Mucosa of descending colon (tissue), 3 donors: ENCODE measurements at regions not wholly inside any gene's neighbourhood (a gene's known extent, or its start where the extent isn't known, plus 50 kb on each side); places are given as distances from the start of the nearest gene placed in this dataset.

Experiments
- ATAC-seq: fragments of 200-7000 bp; cut with Tn5 transposase; one replicate; pipeline ENCODE4 v1.9.1; 2020; ENCODE audit warnings: mild to moderate bottlenecking, moderate library complexity
- DNase-seq, 3 donors: peaks; one replicate each; pipeline ENCODE4 v3.0.0-alpha.2; 2020
- H3K36me3 ChIP-seq: fragments of 200-600 bp; one replicate; pipeline ENCODE4 v1.8.0; 2021; ENCODE audit warnings: low read depth, mild to moderate bottlenecking
- H3K4me1 ChIP-seq: fragments of 200-600 bp; one replicate; pipeline ENCODE4 v1.8.0; 2021; ENCODE audit warnings: low read depth, mild to moderate bottlenecking
- H3K4me3 ChIP-seq: fragments of 200-600 bp; one replicate; pipeline ENCODE4 v1.8.0; 2021; ENCODE audit warnings: mild to moderate bottlenecking
- H3K9me3 ChIP-seq: fragments of 200-600 bp; one replicate; pipeline ENCODE4 v1.8.0; 2021; ENCODE audit warnings: mild to moderate bottlenecking
- CTCF ChIP-seq: fragments of 200-600 bp; IDR thresholded peaks from one replicate; pipeline ENCODE4 v1.8.0; 2022; ENCODE audit warnings: antibody characterized with exemption, mild to moderate bottlenecking
- intact Hi-C, 2 donors: fragments of 100-400 bp; cut with DNase I in 1 of 2; cut with micrococcal nuclease in 1 of 2; formaldehyde crosslinking; loops; one replicate each; pipeline versions ENCODE4 v1.11.0 to v1.11.1; 2022; cut with DNase I, micrococcal nuclease
- donor health status: DM: no; HTN: no; CAD: no; lungs with moderate emphysema.
- donor health status: DM: no; HTN: no; CAD: no.
- donor health status: DM: no; HTN: yes; CAD: no.

- no peak for TF ChIP-seq CTCF
- ATAC-seq (no peak), DNase-seq (no peak)
- intact Hi-C loops = no loop called here
- H3K4me1 ChIP-seq = no peaks in the 10 kb centered on the region
- no peaks in the 10 kb centered on the region for H3K36me3 ChIP-seq
- no peaks in the 10 kb centered on the region for H3K9me3 ChIP-seq
- no peak overlapping the region for H3K4me3 ChIP-seq
Observed at GRCh38 chr19:27935669-27936068, 1277.3 kb downstream of the UQCRFS1 start.

DNA sequence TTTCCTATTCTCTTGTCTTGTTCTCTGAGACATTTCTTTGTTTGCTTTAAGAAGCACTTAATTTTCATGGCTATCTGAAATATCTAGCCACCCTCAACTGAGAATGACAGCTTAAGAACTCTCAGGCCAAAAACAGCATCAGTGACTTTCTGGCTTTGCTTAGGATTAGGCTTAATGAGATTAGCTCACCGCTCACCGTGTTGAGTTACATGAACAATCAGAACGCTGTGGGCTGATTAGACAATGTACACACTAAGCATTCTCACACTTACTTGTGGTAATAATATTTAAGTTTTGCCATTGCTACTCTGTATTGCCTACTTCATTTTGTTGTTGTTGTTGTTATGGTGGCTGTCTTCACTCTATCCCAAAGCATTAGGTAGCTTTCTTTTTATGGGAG, 1283.6 kb downstream of the UQCRFS1 start:
- Histone ChIP-seq H3K4me3 (no peak overlapping the region), H3K36me3 (no peaks in the 10 kb centered on the region), H3K4me1 (no peaks in the 10 kb centered on the region), H3K9me3 (no peaks in the 10 kb centered on the region)
- intact Hi-C loops = no loop called here
- no peak for TF ChIP-seq CTCF
- DNase-seq = no peak
- ATAC-seq = no peak

- Histone ChIP-seq H3K4me1 (no peaks in the 10 kb centered on the region), H3K36me3 (no peaks in the 10 kb centered on the region), H3K4me3 (no peak overlapping the region), H3K9me3 (no peaks in the 10 kb centered on the region)
- no peak for ATAC-seq
- intact Hi-C loops = no loop called here
- no peak for DNase-seq
- TF ChIP-seq CTCF = no peak
Observed at GRCh38 chr19:27925202-27925601, 1287.7 kb downstream of the UQCRFS1 start.

DNA sequence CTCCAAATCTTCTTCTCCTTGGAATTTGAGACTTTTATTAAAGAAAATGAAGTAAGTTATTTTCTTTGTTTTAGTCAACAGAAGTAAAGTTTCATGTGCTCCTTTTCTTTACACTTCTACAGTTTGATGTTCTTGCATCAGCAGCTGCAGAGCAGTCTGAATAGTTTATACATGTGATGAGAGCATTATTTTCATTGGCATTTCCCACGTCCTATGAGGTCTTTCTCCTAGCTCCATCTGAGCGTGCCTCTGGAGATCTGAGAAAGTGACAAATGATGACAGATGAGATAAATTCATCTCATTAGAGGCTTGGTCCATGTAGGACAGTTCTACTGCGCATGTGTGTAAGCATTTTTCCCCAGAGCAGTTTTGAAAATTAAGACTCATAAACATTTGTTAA, 1290.0 kb downstream of the UQCRFS1 start:
- no peak overlapping the region for H3K4me3 ChIP-seq
- no peak for DNase-seq
- no peaks in the 10 kb centered on the region for H3K4me1 ChIP-seq
- no peak for TF ChIP-seq CTCF
- intact Hi-C loops = no loop called here
- ATAC-seq = no peak
- no peaks in the 10 kb centered on the region for H3K9me3 ChIP-seq
- no peaks in the 10 kb centered on the region for H3K36me3 ChIP-seq

DNA sequence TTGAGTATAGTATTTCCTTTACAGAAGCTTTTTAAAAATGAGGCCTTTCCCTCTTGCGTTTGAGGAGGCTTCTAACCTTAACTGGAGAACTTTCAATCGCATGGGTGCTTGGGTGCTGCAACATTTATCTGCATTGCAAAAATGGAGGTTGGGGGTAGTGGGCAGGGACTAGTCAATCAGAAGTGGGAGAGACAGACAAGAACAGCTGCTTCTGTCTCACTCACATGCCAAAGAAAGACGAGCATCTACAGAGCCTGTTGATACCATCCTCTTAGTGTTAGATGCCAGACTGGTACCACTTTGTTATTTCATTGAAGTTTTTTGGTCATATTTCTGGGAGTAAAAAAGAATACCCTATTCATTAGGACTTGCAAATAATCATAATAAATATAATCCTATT, 1292.2 kb downstream of the UQCRFS1 start:
- TF ChIP-seq CTCF = no peak
- Histone ChIP-seq H3K9me3 (no peaks in the 10 kb centered on the region), H3K36me3 (no peaks in the 10 kb centered on the region), H3K4me3 (no peak overlapping the region), H3K4me1 (no peaks in the 10 kb centered on the region)
- DNase-seq (no peak), ATAC-seq (no peak)
- intact Hi-C loops = no loop called here

- intact Hi-C loops = no loop called here
- Histone ChIP-seq H3K36me3 (no peaks in the 10 kb centered on the region), H3K9me3 (no peaks in the 10 kb centered on the region), H3K4me1 (no peaks in the 10 kb centered on the region), H3K4me3 (no peak overlapping the region)
- TF ChIP-seq CTCF = no peak
- no peak for DNase-seq
- ATAC-seq = no peak
Observed at GRCh38 chr19:27918818-27919217, 1294.1 kb downstream of the UQCRFS1 start.
